Chondrocyte (in vitro differentiated cells): ENCODE measurements at regions not wholly inside any gene's neighbourhood (a gene's known extent, or its start where the extent isn't known, plus 50 kb on each side); places are given as distances from the start of the nearest gene placed in this dataset.
A peak's percentile ranks its signal among the peaks of the same experiment; 100 is the strongest.

Source experiments
- DNase-seq: peaks from one replicate; pipeline ENCODE4 v3.0.0; 2021; ENCODE audit warnings: mixed read lengths, low spot score
- H3K27ac Mint-ChIP-seq: one replicate; pipeline ENCODE4 v1.8.0; 2021; ENCODE audit warnings: mild to moderate bottlenecking, moderate library complexity, mixed read lengths; ENCODE audit not compliant: unreplicated experiment
- H3K27me3 Mint-ChIP-seq: 2 replicates; pipeline ENCODE4 v1.8.0; 2021; ENCODE audit warnings: low read depth, mixed read lengths
- H3K36me3 Mint-ChIP-seq: 2 replicates; pipeline ENCODE4 v1.8.0; 2021; ENCODE audit warnings: low read depth, mixed read lengths
- H3K4me1 Mint-ChIP-seq: 2 replicates; pipeline ENCODE4 v1.8.0; 2021; ENCODE audit warnings: low read depth, mild to moderate bottlenecking, mixed read lengths
- H3K4me3 Mint-ChIP-seq: one replicate; pipeline ENCODE4 v1.8.0; 2021; ENCODE audit warnings: mild to moderate bottlenecking, moderate library complexity, mixed read lengths; ENCODE audit not compliant: unreplicated experiment
- H3K9me3 Mint-ChIP-seq: 2 replicates; pipeline ENCODE4 v1.8.0; 2021; ENCODE audit warnings: low read depth, mixed read lengths
- CTCF ChIP-seq: fragments of 200-600 bp; sonication (generic); IDR thresholded peaks from 2 replicates; pipeline ENCODE4 v1.5.0; 2021; ENCODE audit warnings: antibody characterized with exemption, mild to moderate bottlenecking, moderate library complexity

- Mint-ChIP-seq H3K27ac (peak overlapping the region; percentile 59), H3K4me1 (peaks cover 34% of the 10 kb centered on the region)
- DNase-seq = no peak
Measured at GRCh38 chr2:203626952-203627681, 79.3 kb upstream of the CD28 start.

GRCh38 chr2:203629699-203630098 lies 76.7 kb upstream of the CD28 start:
- Mint-ChIP-seq H3K4me3 (no peak overlapping the region), H3K27me3 (no peaks in the 10 kb centered on the region), H3K9me3 (no peaks in the 10 kb centered on the region), H3K27ac (no peak overlapping the region), H3K36me3 (no peaks in the 10 kb centered on the region), H3K4me1 (peaks cover 23% of the 10 kb centered on the region)
- TF ChIP-seq CTCF = no peak
- no peak for DNase-seq

More at GRCh38 chr2:203626952-203627681, 79.3 kb upstream of the CD28 start:
- Mint-ChIP-seq H3K4me3 (no peak overlapping the region), H3K9me3 (no peaks in the 10 kb centered on the region), H3K36me3 (no peaks in the 10 kb centered on the region), H3K27me3 (no peaks in the 10 kb centered on the region)
- no peak for TF ChIP-seq CTCF

GRCh38 chr2:203631068-203631757 lies 75.2 kb upstream of the CD28 start:
- Mint-ChIP-seq H3K27me3 (no peaks in the 10 kb centered on the region), H3K4me1 (peaks cover 14% of the 10 kb centered on the region), H3K4me3 (no peak overlapping the region), H3K27ac (no peak overlapping the region), H3K9me3 (no peaks in the 10 kb centered on the region), H3K36me3 (no peaks in the 10 kb centered on the region)
- DNase-seq = no peak
- no peak for TF ChIP-seq CTCF

- no peaks in the 10 kb centered on the region for H3K27me3 Mint-ChIP-seq
- H3K4me3 Mint-ChIP-seq = no peak overlapping the region
- H3K4me1 Mint-ChIP-seq = peaks cover 4% of the 10 kb centered on the region
- H3K9me3 Mint-ChIP-seq = no peaks in the 10 kb centered on the region
- TF ChIP-seq CTCF = no peak
- DNase-seq = no peak
- no peaks in the 10 kb centered on the region for H3K36me3 Mint-ChIP-seq
- H3K27ac Mint-ChIP-seq = no peak overlapping the region
Measured at GRCh38 chr2:203636588-203637470, 69.6 kb upstream of the CD28 start.
